NCI-H2081 treated with DMSO at 0.1 percent for 48 hours (cell line): ENCODE measurements at regions not wholly inside any gene's neighbourhood (a gene's known extent, or its start where the extent isn't known, plus 50 kb on each side); places are given as distances from the start of the nearest gene placed in this dataset.

ENCODE experiments used
- DNase-seq: peaks from one replicate; lab custom pipeline; 2025; lab: John Stamatoyannopoulos, UW

DNA sequence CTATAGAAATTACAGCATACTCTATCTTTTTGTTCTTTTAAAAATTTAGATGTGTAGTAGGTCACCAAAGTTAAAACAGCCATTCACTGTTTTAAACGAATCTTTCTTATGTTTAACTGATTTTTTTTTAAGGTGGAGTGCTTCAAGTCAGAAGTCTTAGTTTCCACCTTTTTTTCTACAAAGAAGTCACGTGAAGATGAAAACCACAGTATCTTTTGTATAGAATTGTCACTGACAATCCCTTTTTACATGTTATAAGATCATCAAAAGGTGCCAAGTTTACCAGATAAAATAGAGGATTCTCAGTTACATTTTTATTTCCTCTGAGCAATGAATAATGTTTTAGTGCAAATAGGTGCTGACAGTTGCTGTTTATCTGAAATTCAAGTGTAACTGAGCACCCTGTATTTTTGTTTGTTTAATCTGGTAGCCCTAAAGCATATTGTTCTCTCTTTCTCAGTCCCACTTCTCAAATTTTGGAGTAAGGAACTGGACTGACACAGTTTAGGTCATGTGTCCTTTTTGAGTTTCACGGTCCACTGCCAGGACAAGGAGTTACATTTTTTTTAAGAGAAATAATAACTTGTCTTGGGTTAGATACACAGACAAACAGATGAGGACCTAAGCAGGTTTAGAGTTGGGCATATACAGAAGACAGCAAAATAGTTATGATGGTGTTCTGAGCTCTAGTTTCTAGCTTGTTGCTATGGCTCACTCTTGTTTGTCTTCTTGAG lies 233.2 kb upstream of the MBL2 start:
- DNase-seq: no peak

DNA sequence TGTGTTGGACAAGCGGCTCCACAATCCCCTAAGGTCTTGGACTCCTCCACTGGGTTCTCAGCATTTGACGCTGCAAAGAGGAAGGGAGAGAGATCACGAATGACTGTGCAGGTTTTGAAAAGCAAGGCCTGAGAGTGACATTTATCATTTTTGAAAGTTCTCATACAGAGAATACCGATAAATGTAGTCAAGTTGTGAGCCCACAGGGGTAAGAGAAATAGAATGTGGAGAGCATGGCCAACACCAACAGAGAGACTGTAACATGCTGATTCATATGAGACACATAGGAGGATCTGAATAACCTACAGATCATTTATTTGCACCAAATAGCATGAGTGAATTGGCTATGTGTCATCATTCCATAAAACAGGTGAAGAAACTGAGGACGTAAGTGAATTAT lies 230.5 kb upstream of the MBL2 start:
- DNase-seq: no peak

DNA sequence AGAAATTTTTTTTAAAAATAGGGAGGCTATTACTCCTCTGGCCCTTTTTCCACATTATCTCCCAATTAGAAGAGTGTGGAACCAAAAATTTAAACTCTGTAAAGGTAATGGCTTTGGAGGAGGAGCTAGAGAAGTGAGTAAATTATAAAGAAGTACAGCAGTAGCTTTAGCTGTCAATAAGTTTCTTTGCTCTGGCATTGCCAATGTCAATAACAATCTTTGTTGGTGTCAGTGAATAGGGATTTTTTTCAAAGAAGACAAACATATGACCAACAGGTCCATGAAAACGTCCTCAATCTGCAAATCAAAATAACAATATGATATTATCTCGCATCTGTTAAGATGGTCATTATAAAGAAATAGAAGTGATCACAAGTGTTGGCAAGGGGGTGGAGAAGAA lies 227.1 kb upstream of the MBL2 start:
- DNase-seq: no peak

DNA sequence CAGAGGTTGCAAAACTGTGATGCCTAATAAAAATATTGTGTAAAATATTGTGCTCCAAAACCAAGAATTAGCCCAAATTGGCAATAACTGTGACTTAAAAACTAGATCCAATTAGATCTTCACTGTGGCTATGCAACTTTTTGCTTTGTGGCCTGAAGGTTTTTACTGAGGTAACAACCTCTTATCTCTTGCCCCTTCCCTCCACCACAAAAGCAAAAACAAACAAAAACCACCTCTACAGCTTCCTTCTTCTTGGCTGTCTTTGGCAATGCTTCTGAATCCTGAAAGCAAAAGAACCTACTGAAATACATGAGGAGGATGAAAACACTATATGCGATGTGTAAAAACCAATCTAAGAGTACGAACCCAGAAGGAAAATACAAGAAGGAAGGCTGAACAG lies 226.7 kb upstream of the MBL2 start:
- no peak for DNase-seq

DNA sequence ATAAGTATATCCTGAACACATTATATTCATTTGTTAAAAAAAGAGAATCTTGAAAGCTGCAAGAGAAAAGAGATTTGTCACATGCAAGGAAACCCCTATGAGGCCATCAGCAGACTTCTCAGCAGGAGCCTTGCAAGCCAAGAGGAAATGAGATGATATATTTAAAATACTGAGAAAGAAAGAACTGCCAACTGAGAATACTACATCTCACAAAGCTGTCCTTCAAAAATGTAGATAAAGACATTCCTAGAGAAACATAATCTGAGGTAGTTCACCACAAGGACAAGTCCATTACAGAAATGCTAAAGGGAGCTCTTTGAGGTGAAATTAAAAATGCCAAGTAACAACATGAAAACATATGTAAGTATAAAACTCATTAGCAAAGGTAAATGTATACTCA lies 224.4 kb upstream of the MBL2 start:
- no peak for DNase-seq

DNA sequence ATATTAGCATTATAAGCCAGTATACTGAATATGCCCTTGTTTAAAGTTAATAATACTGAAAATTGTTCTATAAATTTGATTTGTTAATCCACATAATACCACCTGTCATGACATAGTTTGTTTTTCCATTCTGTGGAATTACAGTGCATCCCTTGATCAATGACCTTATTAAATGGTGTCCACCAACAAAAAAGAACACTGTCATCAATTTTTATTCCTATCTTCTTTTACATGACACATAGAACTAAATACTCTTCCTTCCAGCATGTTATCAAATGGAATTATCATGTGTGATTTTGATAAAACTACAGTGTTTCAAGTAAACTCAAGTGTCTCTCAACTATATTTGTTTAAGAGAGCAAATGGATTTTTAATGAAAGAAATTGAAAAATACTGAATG lies 221.8 kb upstream of the MBL2 start:
- DNase-seq: no peak

DNA sequence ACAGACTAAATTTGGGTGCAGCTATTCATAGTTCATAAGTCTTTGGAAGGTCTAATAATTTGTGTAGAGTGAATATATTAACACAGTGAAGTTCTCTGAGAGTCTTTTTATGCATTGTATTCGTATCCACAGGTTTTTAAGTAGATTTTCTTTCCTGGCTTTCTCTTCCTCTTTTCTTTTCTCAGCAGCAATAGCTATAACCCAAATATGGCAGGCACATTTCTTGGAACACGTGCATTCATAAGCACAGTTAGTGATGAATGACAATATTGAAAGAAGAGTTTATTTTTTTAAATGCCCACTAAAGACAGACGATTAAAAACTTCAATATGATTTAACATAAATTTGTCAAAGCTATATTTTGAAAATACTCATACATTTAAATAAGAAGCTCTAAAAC lies 220.5 kb upstream of the MBL2 start:
- no peak for DNase-seq

DNA sequence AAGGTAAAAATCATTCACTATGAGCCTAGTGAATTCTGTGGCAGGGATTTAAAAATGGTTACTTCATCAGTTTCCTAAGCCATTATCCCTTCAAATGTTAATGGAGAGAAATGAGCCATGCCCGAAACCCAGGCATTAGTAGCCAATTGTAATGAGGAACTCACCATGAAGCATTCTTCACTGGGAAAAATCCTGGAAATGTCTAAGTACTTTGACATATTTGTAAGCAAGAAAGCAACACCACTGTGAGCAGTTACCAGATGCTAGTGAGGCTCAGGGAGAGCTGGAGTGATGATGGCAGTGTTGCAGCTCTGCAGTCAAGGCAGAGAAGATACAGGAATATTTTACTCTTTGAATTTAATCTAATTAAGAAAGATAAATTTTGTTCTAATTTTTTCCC lies 220.0 kb upstream of the MBL2 start:
- DNase-seq: no peak

DNA sequence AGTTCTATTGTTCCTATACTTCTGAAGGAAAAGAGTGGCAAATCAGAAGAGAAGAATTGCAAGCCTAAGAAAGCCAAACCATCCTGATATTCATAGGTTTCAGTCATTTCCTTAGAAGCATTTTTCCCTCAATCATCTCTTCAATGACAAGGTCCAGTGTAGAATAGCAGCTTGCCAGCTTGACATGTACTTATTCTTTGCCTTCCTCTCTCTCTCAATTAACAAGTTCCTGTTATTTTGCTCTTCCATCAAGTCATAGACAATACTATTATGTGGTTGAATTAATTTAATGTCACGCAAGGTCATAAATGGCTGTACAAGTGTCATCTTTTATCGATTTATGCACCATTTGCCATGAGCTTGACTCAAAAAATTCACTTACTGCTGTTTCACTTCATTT lies 216.3 kb upstream of the MBL2 start:
- no peak for DNase-seq

DNA sequence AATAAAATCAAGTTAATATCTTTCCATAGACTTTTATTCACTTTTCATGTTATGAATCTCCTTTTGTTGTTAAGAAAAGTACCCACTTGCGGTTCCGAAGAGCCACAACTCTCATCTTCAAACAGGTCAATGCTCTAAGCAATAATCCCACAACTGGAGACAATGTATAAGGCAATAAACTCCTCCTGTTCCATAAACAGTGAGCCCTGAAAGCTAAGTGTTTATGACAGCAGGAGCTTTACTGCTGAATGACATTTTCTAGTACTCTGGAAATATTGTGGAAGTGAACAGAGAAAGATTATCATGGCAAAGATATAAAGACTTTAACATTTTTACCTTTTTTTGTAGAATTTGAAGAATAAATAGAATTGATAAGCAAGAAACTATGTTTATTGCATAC lies 213.5 kb upstream of the MBL2 start:
- no peak for DNase-seq

DNA sequence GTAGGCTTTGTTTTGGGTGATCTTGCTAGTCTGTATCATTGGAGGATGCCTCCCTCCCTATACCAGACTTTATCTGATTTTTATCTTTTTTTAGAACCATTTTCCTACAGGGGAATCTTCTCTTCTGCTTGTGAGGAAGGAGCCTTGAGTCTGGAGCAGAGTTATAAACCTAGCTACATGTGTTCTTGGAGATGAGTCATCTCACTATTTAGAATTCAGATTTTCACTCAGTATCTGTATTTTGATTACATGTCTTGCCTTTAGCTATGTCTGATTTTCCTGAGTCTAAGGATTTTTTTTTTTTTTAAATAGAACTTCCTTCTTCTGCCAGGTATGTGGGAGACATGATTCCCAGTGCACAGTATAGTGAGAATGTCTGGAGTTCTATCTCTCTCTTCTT lies 211.6 kb upstream of the MBL2 start:
- no peak for DNase-seq

DNA sequence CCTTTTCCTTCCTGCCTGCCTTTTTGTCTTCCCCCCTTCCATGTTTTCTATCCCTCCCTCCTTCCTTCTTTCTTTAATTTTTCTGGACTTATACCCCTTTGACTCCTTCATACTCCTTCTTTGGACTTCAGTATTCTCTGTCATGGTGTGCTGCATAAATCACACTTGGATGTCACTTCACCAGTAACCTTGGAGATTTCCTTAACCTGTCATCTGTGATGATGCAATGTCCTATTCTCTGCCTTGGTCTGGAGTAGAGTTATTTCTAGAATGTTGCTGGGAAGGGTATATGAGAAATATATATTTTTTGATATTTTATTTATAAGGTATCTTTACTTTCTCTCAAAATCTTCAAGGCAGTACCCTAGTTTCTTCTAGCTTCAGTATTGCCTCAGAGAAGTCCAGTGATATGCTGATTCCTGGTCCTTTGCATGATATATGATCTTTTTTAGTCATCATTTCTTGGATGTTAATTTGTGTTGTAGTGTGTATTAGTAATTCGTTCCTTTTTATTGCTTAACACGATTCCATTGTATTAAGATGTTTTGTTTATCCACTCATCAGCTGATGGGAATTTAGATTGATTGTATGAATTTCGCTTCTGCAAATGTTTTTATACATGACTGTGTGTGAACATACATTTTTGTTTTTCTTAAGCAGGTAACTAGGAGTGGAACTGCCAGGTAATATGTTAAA lies 206.9 kb upstream of the MBL2 start:
- DNase-seq: no peak

DNA sequence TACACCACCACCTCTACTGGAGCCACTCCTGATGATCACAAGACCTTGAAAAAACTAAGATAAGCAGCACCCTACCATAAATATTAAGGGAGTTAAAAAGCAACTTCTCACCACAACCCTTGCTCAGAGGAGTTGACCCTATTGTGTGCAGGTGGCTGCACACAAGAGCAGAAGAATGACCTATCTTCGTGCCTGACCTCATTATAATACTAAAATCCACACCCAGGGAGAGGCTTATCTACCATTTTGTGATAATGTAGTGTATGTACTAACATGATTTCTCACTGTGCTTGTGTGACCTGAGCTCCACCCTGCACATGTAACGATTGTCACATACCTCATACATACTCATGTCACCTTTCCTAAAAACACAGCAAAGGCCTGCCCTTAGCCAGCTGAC lies 205.0 kb upstream of the MBL2 start:
- DNase-seq: no peak

DNA sequence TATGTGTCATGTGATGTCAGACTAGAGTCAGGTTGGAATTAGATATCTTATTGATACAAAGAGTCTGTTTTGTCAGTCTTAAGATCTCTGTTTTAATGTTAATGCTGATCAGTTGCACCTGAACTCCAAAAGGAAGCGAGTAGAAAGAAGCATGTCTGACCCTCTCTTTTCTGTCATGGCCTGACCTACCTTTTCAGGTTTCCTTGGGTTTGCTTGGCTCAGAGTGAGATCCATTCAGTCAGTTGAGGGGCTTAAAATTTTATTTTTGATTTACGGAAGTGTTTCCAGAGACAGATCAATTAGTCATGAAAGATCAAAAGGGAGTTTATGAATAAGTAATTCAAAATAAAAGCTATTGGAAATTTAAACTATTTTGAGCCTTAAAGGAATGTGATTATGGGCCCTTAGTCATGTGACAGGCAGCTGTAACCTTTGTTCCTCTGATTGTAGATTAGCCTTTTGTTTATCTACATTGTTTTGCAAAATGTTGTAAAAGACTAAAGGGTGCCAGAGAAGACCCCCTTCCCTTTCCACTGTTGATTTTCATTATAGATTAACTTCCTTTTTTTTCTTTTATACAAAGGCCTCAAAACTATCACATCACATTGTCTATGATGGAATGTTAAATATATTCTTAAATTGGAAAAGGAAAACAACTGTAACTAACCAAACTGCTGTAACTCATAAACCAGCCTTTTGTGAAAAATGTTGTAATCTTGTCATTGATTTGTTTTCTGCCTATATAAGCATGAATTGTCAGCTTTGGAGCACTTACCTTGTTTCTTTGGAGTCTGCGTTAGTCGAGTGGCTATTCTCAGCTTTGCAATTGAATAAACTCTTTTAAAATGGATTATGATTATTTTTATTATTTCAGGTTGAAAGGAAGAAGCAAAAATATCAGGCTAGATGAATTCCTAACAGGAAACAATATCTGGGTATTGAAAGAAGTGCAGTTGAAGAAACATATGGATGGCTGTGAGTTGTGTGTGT lies 195.5 kb upstream of the MBL2 start:
- no peak for DNase-seq

DNA sequence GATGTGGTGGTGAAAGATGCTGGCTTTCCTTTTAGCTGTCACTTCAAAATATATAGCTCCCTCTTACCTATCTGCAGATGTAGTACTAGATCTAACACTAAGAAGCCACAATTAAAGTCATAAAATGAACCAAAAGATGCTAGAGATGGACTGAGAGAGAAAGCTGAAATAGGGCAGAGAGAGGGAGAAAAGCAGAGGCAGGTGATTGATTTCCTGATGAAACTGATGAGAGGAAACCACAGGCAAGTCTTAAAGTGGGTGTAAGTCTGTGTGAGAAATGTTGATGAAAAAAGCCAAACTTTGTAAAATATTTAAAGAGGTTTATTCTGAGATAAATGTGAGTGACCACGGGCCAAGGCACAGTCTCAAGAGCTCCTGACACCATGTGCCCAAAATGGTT lies 194.3 kb upstream of the MBL2 start:
- DNase-seq: no peak

DNA sequence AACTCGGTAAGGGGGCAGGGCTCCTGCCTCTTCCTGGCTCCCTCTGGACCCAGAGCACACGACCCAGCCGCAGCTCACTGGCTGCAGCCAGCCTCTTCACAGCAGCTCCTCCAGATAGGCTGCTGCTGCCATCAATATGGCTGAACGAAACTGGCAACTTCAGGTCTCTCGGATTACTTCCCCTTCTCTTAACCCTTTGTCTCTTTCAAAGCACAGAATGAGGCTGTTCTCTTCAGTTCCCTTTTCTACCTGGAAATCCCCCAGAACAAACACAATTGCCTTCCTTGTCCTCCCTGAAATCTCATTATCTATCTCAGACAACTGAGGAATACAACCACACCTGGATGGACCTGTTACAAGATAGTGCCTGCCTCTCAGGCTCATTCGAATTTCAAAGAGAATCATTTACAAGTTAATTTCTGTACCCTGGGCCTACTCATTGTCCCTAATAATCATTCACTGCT lies 193.4 kb upstream of the MBL2 start:
- no peak for DNase-seq

DNA sequence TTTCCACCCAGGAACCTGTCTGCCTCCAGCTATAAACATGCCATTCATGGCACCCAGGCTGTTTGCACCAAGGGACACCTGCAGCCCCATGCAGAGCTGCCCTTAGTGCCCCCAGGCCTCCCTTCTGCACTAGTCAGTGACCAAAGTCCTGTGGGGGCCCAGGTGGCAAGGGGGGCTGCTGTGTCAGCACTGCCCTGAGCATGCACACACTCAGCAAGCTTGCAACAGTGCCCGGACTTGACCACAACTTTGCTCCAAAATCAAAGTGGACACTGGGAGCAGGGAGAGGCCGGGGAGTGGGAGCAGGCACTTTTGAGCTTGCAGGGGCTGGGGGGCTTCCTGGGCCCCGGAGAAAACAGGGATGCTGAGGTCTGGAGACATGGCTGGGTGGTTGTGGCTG lies 192.9 kb upstream of the MBL2 start:
- DNase-seq: no peak

DNA sequence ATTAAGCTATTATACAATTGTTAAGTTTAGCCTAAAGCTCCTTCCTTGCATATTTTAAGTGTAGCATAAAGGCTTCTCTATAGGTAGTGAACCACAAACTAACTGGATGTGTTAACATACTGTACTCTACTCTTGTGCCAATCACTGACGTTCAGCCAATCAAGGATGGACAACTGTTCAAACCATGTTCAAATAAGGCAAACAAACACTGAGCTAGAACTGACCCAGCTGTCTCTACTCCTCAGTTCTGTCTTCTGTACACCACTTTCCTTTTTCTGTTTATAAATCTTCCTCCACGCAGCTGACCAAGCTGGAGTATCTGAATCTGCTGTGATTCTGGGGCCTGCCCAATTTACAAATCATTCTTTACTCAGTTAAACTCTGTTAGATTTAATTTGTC lies 188.7 kb upstream of the MBL2 start:
- no peak for DNase-seq

DNA sequence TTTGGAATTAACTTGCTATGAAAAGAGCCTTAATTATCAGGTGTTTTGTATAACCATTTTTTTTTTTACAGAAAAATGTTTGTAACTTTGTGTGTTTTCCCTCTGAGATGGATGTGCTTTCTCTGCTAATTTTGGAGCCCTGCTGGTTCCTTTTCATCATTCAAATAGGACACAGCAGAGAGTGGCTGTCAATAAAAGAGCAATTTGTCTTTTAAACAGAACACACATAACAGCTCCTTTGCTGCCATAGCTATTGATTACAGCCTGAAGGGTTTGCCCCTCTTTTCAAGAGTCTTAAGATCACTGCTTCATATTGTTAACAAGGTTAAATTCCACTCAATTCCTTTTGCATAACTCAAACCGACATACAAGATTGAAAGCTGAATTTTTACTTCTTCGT lies 187.2 kb upstream of the MBL2 start:
- DNase-seq: no peak

DNA sequence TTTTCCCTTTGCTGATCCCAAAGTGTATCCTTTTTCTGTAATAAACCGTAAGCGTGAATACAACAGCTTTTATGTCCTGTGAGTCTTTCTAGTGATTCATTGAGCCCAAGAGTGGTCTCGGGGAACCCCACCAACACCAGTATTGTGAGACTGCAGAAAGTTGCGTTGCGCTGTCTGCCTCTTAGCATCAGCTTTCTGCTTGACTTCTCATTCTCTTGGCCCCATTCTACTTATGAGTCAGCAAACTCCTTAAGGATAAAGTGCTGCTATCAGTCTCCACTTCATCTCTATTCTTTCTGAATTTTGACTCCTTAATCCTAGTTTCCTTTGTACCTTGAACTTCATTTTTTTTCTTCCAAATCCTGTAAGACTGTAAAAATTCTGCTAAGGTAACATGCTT lies 184.3 kb upstream of the MBL2 start:
- DNase-seq: no peak

DNA sequence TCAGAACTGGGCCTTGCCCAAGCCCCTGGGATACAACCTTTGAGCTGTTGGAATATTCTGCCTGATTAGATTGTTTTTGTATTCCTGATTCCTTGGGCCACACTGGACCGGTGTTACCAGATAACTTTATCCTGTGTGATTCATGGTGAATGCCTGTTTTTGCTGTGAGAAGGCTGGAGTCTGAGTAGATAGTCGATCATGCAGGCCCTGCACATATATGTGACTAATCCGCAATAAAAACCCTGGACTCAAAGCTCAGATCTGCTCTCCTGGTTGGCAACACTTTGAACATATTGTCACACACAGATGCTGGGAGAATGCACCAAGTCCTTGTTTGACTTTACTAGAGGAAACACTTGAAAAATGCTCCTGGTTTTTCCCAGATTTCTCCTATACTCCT lies 183.9 kb upstream of the MBL2 start:
- DNase-seq: no peak

DNA sequence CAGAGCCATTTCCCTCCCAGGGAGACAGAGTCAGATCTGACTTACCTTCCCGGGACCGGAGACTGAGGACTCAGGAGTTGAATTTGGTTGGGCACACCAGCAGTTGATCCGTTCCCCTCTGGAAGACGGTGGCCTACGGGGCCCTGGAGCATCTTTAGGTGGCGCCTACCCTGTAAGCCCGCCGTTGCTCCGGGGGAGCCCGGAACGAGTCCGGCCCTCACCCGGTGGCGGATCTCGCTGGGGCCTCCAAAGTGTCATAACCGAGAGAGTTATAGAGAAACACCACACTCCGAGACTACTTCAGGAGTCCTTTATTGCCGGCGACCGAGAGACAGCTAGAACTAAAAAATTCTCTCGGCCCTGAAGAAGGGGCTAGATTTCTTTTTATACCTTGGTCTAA lies 182.8 kb upstream of the MBL2 start:
- DNase-seq: no peak

DNA sequence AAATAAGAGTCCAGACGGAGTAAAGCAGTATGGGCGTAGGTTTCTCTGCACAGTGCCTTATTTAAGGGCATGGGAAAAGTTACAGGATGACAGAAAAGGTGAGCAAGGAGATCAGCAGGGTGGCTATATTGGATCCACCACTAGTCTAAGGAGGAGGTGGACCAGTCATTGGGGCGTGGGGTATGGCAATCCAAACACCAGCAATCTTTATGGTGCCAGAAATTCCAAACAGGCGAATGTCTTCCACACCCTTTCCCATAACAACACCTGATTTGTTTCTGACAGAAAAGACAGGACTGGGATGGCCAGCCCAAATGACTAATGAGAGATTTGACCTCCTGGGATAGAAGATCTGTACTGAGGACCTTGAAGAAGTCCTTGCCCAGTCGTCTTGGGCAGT lies 181.8 kb upstream of the MBL2 start:
- no peak for DNase-seq
